NCI-H526 (cell line): ENCODE measurements at regions not wholly inside any gene's neighbourhood (a gene's known extent, or its start where the extent isn't known, plus 50 kb on each side); places are given as distances from the start of the nearest gene placed in this dataset.
"Not testable (repeated sequence)": the region's sequence is repeated elsewhere in the genome, so short reads cannot be mapped to it uniquely, and the experiment has no call there.

Experiments used
- DNase-seq, 2 experiments: peaks; one replicate each; lab custom pipeline; 2025; lab: John Stamatoyannopoulos, UW

GRCh38 chr7:84879570-84880325, 307.1 kb downstream of the SEMA3D start:
- DNase-seq, result no peak

- DNase-seq, result no peak
Measured at GRCh38 chr7:84877943-84878570, 308.8 kb downstream of the SEMA3D start.

GRCh38 chr7:84876061-84876821, 310.6 kb downstream of the SEMA3D start:
- no peak for DNase-seq

GRCh38 chr7:84865560-84865959, 321.3 kb downstream of the SEMA3D start:
- DNase-seq, result no peak

- DNase-seq, result no peak
Measured at GRCh38 chr7:84857336-84857735, 329.5 kb downstream of the SEMA3D start.

GRCh38 chr7:84855758-84856157, 331.1 kb downstream of the SEMA3D start:
- DNase-seq, result no peak

GRCh38 chr7:84848974-84849372, 337.9 kb downstream of the SEMA3D start:
- DNase-seq, result not testable (repeated sequence)

- no peak for DNase-seq
Measured at GRCh38 chr7:84848219-84848973, 338.5 kb downstream of the SEMA3D start.

GRCh38 chr7:84847790-84848189, 339.1 kb downstream of the SEMA3D start:
- DNase-seq, result no peak

GRCh38 chr7:84847038-84847437, 339.8 kb downstream of the SEMA3D start:
- DNase-seq, result no peak

GRCh38 chr7:84845971-84846370, 340.9 kb downstream of the SEMA3D start:
- DNase-seq, result no peak

GRCh38 chr7:84844771-84845170, 342.1 kb downstream of the SEMA3D start:
- no peak for DNase-seq

- DNase-seq, result no peak
Measured at GRCh38 chr7:84841809-84842208, 345.0 kb downstream of the SEMA3D start.

- no peak for DNase-seq
Measured at GRCh38 chr7:84838857-84839256, 348.0 kb downstream of the SEMA3D start.

GRCh38 chr7:84837405-84837804, 349.5 kb downstream of the SEMA3D start:
- no peak for DNase-seq

- no peak for DNase-seq
Measured at GRCh38 chr7:84829719-84830118, 357.1 kb downstream of the SEMA3D start.

- no peak for DNase-seq
Measured at GRCh38 chr7:84824057-84824651, 362.7 kb downstream of the SEMA3D start.

GRCh38 chr7:84823530-84823929, 363.3 kb downstream of the SEMA3D start:
- DNase-seq, result no peak

GRCh38 chr7:84822941-84823510, 363.8 kb downstream of the SEMA3D start:
- DNase-seq, result no peak

- DNase-seq, result no peak
Measured at GRCh38 chr7:84821671-84822534, 365.0 kb downstream of the SEMA3D start.
